ENCODE measurements at regions not wholly inside any gene's neighbourhood (a gene's known extent, or its start where the extent isn't known, plus 50 kb on each side); places are given as distances from the start of the nearest gene placed in this dataset.

DNA sequence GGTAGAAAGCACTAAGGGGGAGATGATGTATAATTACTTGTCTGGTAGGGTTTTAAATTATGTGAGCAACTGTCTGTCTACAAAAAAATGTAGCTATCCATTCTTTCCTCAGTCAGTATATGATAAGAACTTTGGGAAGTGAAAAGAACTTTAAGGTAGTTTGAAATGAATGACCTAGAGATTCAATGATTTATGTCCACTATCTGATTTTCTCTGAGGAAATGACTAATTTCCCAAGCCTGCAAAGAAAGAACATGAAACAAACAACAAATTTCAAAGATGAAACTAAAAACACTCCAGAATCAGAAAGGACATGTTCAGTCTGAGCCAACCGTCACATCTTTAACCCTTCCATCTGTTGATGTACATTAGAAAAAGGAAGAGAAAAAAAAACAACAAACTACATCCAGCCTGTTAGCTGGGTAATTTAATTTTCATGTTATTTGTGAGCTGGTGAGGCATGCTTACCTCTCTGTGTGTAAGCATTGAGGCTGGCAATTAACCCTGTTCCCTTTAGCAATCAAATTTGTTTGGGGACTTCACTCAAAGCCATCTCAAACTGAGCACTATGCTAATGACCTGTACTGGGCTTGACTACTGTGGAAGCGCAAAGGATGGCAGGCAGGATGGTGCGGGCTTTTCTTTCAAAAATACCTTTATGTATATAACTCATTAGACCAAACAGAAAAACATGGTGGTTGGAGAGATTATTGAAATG, 220.1 kb downstream of the TUSC7 start:
- DNase-seq (ENCODE audit: low spot score), result no peak

- no peak for DNase-seq (ENCODE audit: low spot score)
These were observed 221.2 kb downstream of the TUSC7 start for GRCh38 chr3:116930786-116931185.

DNA sequence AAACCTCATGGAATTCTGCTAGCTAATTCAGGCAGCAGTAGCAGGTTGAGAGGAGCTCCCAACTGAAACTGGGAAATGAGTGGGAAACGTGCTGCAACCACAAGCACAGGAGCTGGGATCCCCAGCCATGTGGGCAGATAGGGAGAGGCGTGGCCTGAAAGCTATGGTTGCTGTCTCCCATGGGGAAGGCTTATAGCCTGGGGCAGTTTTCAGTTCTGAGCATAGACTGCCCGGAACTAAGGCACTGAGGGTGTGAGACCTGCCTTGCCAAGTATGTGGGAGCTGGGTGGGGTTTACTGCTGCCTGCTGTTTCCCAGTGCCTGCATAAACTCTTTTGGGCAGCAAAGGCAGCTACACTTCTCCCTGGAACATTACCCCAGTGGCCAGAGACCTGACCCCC, 229.5 kb downstream of the TUSC7 start:
- DNase-seq (ENCODE audit: low spot score), result no peak

DNA sequence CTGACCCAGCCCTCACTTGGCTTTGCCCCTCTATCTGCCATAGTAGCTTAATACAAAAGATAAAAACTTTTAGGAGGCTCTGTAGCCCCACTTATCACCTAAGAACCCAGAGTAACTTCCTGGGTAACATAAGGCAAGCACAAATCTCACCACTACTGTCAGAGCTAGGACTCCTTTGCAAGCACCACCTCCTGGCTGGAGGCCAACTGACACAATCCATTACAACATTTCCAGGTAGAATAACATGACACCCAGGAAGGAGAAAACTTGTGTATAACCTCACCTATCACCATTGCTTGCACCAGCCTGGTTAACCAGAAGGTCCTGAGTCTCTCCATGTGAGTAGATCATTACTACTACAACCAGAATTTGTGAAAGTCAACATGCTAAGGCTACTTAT, 230.0 kb downstream of the TUSC7 start:
- no peak for DNase-seq (ENCODE audit: low spot score)

GRCh38 chr3:116940719-116941118, 231.1 kb downstream of the TUSC7 start:
- DNase-seq (ENCODE audit: low spot score), result no peak

DNA sequence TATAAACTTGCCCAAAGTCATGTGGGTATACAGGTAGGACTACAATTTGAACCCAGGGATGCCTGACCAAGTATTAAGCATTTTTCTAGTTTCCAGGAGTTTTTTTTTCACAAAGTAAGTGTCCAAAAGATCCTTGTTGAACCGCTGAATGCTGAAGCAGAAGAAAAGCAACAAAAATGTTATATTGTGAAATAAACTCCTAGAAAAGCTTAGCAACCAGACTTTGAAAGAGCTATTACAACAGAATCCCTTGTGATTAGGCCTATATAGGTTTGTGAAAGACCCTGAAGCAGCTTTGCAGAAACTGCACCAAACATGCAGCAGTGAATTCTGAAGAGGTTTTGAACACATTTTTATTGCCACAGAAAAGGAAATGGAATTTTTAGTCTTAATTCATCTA, 236.8 kb downstream of the TUSC7 start:
- DNase-seq (ENCODE audit: low spot score), result no peak

GRCh38 chr3:116947148-116947547, 237.6 kb downstream of the TUSC7 start:
- no peak for DNase-seq (ENCODE audit: low spot score)

DNA sequence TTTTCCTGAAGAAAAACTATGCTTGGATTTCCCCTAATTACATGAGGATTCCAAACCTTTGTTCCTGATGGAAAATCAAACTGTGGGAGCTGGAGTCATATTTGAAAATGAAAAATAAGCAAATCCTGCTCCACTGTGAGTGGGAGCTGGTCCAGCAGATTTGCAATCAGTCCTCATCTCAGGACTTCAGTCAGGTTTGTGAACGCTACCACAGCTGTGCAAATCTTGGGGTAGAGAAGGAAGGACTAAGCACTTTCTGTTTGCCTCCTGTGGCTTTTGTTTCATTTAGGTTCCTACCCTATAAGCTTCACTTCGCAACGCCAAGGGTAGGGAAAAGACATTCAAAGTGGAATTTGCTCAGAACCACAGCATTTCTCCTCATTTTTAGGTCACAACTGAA, 238.2 kb downstream of the TUSC7 start:
- no peak for DNase-seq (ENCODE audit: low spot score)

GRCh38 chr3:116950301-116951055, 240.9 kb downstream of the TUSC7 start:
- no peak for DNase-seq (ENCODE audit: low spot score)

DNA sequence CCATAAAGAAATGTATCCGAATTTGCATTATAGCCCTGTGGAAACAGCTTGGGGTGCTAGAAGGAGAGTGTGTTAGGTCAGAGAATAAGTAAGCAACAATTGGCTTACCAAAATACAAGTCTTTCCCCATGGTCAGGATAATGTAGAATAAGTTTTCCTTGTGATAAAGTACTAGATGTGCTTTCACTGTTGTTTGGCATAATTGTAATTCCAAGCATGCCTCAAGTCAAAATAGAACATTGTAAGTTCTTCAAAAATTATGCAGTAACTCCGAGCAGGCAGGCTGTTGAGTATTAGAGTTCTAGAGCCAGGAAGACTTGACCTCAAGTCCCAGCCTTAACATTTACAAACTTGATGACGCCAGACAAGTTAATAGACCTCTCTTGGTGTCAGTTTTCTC, 242.0 kb downstream of the TUSC7 start:
- peak; percentile 2 for DNase-seq (ENCODE audit: low spot score)

DNA sequence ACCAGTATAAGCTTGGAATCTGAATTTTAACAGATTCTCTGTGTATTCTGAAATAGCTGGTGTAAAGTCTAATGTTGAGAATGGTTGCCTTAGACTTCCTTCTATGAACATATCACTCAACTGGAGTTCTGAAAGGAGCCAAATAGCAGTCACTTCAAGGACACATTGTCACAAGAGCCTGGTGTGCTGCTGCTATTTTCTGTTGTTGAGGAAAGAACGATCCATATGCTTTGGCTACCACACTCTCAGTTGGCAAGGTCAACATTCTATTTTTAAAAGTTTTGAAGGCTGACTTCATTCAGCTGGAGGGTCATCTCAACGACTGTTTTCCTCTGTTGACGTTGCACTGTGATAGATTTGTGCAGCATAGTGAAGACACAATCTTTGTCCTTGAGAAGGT, 248.7 kb downstream of the TUSC7 start:
- DNase-seq (ENCODE audit: low spot score), result no peak

- DNase-seq (ENCODE audit: low spot score), result no peak
These were observed 251.5 kb downstream of the TUSC7 start for GRCh38 chr3:116961106-116961505.

DNA sequence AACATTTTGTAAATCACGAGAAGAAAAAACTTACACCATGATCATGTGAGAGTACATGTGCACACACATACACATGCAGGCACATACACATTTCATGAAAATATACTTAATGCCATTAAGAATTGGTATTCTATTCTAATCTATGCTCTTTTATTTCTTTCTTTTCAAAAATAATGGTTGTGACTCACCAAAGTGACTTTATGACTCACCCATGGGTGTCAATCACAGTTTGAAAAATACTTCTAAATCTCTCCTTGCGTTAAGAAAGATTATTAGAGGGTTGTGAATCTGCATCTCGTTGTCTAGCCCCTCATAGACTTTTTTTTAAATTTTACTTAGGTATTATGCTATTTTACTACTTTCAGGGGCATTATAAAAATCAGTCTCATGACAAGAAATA, 254.2 kb downstream of the TUSC7 start:
- DNase-seq (ENCODE audit: low spot score), result no peak

DNA sequence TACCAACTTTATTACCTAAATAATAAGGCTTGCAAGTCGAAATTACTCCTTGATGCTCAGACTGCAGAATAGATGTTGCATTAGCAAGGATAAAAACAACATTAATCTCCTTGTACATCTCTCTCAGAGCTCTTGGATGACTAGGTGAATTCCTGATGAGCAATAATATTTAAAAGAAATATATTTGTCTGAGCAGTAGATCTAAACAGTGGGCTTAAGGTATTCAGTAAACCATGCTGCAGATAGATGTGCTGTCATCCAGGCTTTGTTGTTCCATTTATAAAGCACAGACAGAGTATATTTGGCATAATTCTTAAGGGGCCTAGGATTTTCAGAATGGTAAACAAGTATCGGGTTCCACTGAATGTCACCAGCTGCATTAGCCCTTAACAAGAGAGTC, 257.1 kb downstream of the TUSC7 start:
- no peak for DNase-seq (ENCODE audit: low spot score)

DNA sequence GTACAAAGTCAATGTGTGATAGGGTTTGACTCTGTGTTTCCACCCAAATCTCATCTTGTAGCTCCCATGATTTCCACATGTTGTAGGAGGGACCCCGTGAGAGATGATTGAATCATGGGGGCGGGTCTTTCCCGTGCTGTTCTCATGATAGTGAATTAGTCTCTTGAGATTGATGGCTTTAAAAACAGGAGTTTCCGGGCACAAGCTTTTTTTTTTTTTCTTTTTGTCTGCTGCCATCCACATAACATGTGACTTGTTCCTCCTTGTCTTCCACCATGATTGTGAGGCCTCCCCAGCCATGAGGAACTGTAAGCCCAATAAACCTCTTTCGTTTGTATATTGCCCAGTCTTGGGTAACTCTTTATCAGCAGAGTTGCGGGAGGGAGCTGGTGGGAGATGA, 259.6 kb downstream of the TUSC7 start:
- DNase-seq (ENCODE audit: low spot score), result no peak

DNA sequence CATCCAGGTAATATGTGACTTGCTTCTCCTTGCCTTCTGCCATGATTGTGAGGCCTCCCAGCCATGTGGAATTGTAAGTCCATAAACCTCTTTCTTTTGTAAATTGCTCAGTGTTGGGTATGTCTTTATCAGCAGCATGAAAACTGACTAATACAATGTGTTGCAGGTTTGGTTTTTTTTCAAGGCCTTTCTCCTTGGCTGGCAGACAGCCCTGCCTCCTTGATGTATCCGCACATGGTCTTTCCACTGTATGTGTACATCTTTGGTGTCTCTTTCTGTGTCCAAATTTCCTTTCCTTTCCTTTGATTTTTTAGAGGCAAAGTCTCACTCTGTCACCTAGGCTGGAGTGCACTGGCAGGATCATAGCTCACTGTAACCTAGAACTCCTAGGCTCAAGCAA, 260.1 kb downstream of the TUSC7 start:
- DNase-seq (ENCODE audit: low spot score), result no peak

- DNase-seq (ENCODE audit: low spot score), result no peak
These were observed 262.0 kb downstream of the TUSC7 start for GRCh38 chr3:116971531-116971930.

GRCh38 chr3:116974702-116975101, 265.1 kb downstream of the TUSC7 start:
- no peak for DNase-seq (ENCODE audit: low spot score)

GRCh38 chr3:116977441-116977840, 267.9 kb downstream of the TUSC7 start:
- DNase-seq (ENCODE audit: low spot score), result no peak

- DNase-seq (ENCODE audit: low spot score), result no peak
These were observed 270.5 kb downstream of the TUSC7 start for GRCh38 chr3:116980099-116980498.

DNA sequence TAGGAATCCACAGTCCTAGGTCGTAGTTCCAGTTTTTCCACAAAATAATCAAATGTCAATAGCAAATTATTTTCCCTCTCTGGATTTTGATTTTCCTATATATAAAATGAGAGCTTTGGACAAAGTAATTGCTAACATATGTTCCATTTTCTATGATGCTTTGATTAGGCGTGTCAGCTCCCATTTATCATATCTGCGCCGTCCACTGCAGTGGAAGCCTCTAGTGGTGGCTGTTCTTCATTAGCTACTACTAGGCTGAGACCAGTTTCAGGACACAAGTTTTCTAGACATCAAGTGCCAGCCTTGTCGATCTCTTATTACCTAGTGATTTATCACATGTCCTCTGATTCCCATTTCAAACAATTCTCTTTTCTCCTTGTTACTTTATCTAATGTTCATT, 271.5 kb downstream of the TUSC7 start:
- DNase-seq (ENCODE audit: low spot score), result no peak

GRCh38 chr3:116984301-116984700, 274.7 kb downstream of the TUSC7 start:
- no peak for DNase-seq (ENCODE audit: low spot score)

- no peak for DNase-seq (ENCODE audit: low spot score)
These were observed 284.8 kb downstream of the TUSC7 start for GRCh38 chr3:116994351-116994879.

- no peak for DNase-seq (ENCODE audit: low spot score)
These were observed 293.9 kb downstream of the TUSC7 start for GRCh38 chr3:117003501-117003900.
